ENCODE measurements at regions not wholly inside any gene's neighbourhood (a gene's known extent, or its start where the extent isn't known, plus 50 kb on each side); places are given as distances from the start of the nearest gene placed in this dataset.

- TF ChIP-seq CTCF (IDR thresholded peaks at IDR 0.05; ENCODE audit: poor library complexity) (no peak), EZH2 (IDR thresholded peaks at IDR 0.05; ENCODE audit: borderline replicate concordance) (no peak), EZH2phosphoT487 (IDR thresholded peaks at IDR 0.05; ENCODE audit: low read depth, severe bottlenecking, unreplicated experiment) (no peak)
These were observed 258.2 kb upstream of the FOXD3 start for GRCh38 chr1:63064135-63064534.
